ENCODE measurements at regions not wholly inside any gene's neighbourhood (a gene's known extent, or its start where the extent isn't known, plus 50 kb on each side); places are given as distances from the start of the nearest gene placed in this dataset.
A peak's percentile ranks its signal among the peaks of the same experiment; 100 is the strongest.

- no peak for DNase-seq
- Histone ChIP-seq H3K9me3 (peaks cover 5% of the 10 kb centered on the region), H3K4me3 (ENCODE audit: low read depth, low read length) (no peak overlapping the region), H3K4me1 (no peaks in the 10 kb centered on the region), H3K27me3 (no peaks in the 10 kb centered on the region), H3K36me3 (no peaks in the 10 kb centered on the region)
- TF ChIP-seq CTCF (IDR thresholded peaks at IDR 0.05; ENCODE audit: low read depth, low read length), result no peak
These were observed 66.0 kb upstream of the FCN1 start for GRCh38 chr9:134983506-134984371.

- no peak for TF ChIP-seq CTCF (IDR thresholded peaks at IDR 0.05; ENCODE audit: low read depth, low read length)
- no peak overlapping the region for H3K4me3 ChIP-seq (ENCODE audit: low read depth, low read length)
- H3K9me3 ChIP-seq, result peaks cover 5% of the 10 kb centered on the region
- H3K27me3 ChIP-seq, result no peaks in the 10 kb centered on the region
- H3K36me3 ChIP-seq, result no peaks in the 10 kb centered on the region
- DNase-seq, result peak; percentile 44
- no peaks in the 10 kb centered on the region for H3K4me1 ChIP-seq
These were observed 66.9 kb upstream of the FCN1 start for GRCh38 chr9:134984372-134985265.

GRCh38 chr9:134985451-134985850, 67.7 kb upstream of the FCN1 start:
- TF ChIP-seq CTCF (IDR thresholded peaks at IDR 0.05; ENCODE audit: low read depth, low read length), result no peak
- Histone ChIP-seq H3K4me1 (no peaks in the 10 kb centered on the region), H3K4me3 (ENCODE audit: low read depth, low read length) (no peak overlapping the region), H3K27me3 (no peaks in the 10 kb centered on the region), H3K9me3 (peaks cover 5% of the 10 kb centered on the region), H3K36me3 (no peaks in the 10 kb centered on the region)
- no peak for DNase-seq

- no peaks in the 10 kb centered on the region for H3K27me3 ChIP-seq
- H3K4me1 ChIP-seq, result no peaks in the 10 kb centered on the region
- H3K36me3 ChIP-seq, result no peaks in the 10 kb centered on the region
- H3K4me3 ChIP-seq (ENCODE audit: low read depth, low read length), result no peak overlapping the region
- DNase-seq, result no peak
- no peak for TF ChIP-seq CTCF (IDR thresholded peaks at IDR 0.05; ENCODE audit: low read depth, low read length)
- H3K9me3 ChIP-seq, result peaks cover 5% of the 10 kb centered on the region
These were observed 69.2 kb upstream of the FCN1 start for GRCh38 chr9:134986957-134987356.

GRCh38 chr9:134987376-134987775, 69.7 kb upstream of the FCN1 start:
- Histone ChIP-seq H3K4me3 (ENCODE audit: low read depth, low read length) (no peak overlapping the region), H3K9me3 (peaks cover 5% of the 10 kb centered on the region), H3K27me3 (no peaks in the 10 kb centered on the region), H3K36me3 (no peaks in the 10 kb centered on the region), H3K4me1 (no peaks in the 10 kb centered on the region)
- DNase-seq, result no peak
- TF ChIP-seq CTCF (IDR thresholded peaks at IDR 0.05; ENCODE audit: low read depth, low read length), result no peak
